GM08714 (cell line): ENCODE measurements at regions not wholly inside any gene's neighbourhood (a gene's known extent, or its start where the extent isn't known, plus 50 kb on each side); places are given as distances from the start of the nearest gene placed in this dataset.
"Not testable (repeated sequence)": the region's sequence is repeated elsewhere in the genome, so short reads cannot be mapped to it uniquely, and the experiment has no call there.

Experiments used
- H3K4me3 ChIP-seq: fragments of 200-500 bp; sonication (Bioruptor generic); 2 replicates; pipeline ENCODE4 v1.5.1; 2014; ENCODE audit warnings: mild to moderate bottlenecking, low read length, inconsistent platforms
- ZNF274 ChIP-seq: IDR thresholded peaks from 2 replicates; pipeline ENCODE4 v1.6.1; 2012; ENCODE audit warnings: mild to moderate bottlenecking, low read depth, low read length

GRCh38 chr1:9466780-9467758 is 72.2 kb upstream of the SLC25A33 start:
- no peak overlapping the region for H3K4me3 ChIP-seq
- TF ChIP-seq ZNF274, result no peak

GRCh38 chr1:9469882-9470281 is 69.4 kb upstream of the SLC25A33 start:
- H3K4me3 ChIP-seq, result not testable (repeated sequence)

GRCh38 chr1:9471679-9472078 is 67.6 kb upstream of the SLC25A33 start:
- H3K4me3 ChIP-seq, result no peak overlapping the region
- no peak for TF ChIP-seq ZNF274

GRCh38 chr1:9472386-9473031 is 66.8 kb upstream of the SLC25A33 start:
- no peak for TF ChIP-seq ZNF274

GRCh38 chr1:9473032-9473807 is 66.0 kb upstream of the SLC25A33 start:
- no peak for TF ChIP-seq ZNF274
- no peak overlapping the region for H3K4me3 ChIP-seq

More at GRCh38 chr1:9472386-9473031, 66.8 kb upstream of the SLC25A33 start:
- no peak overlapping the region for H3K4me3 ChIP-seq

GRCh38 chr1:9475061-9475627 is 64.1 kb upstream of the SLC25A33 start:
- H3K4me3 ChIP-seq, result no peak overlapping the region
- TF ChIP-seq ZNF274, result no peak

- no peak overlapping the region for H3K4me3 ChIP-seq
- no peak for TF ChIP-seq ZNF274
Observed at GRCh38 chr1:9476790-9477463, 62.3 kb upstream of the SLC25A33 start.

- no peak for TF ChIP-seq ZNF274
- no peak overlapping the region for H3K4me3 ChIP-seq
Observed at GRCh38 chr1:9477535-9477934, 61.7 kb upstream of the SLC25A33 start.

GRCh38 chr1:9478021-9478420 is 61.2 kb upstream of the SLC25A33 start:
- no peak overlapping the region for H3K4me3 ChIP-seq
- no peak for TF ChIP-seq ZNF274

- no peak overlapping the region for H3K4me3 ChIP-seq
- TF ChIP-seq ZNF274, result no peak
Observed at GRCh38 chr1:9481048-9481447, 58.2 kb upstream of the SLC25A33 start.

- no peak overlapping the region for H3K4me3 ChIP-seq
- no peak for TF ChIP-seq ZNF274
Observed at GRCh38 chr1:9482403-9482802, 56.9 kb upstream of the SLC25A33 start.

GRCh38 chr1:9482816-9483572 is 56.3 kb upstream of the SLC25A33 start:
- TF ChIP-seq ZNF274, result no peak
- no peak overlapping the region for H3K4me3 ChIP-seq
